ENCODE measurements at regions not wholly inside any gene's neighbourhood (a gene's known extent, or its start where the extent isn't known, plus 50 kb on each side); places are given as distances from the start of the nearest gene placed in this dataset.

- no peak for TF ChIP-seq POLR2AphosphoS5 (IDR thresholded peaks at IDR 0.05; ENCODE audit: low read depth, low read length)
- TF ChIP-seq CTCF (IDR thresholded peaks at IDR 0.05) = no peak
- no peak for TF ChIP-seq TCF7L2 (IDR thresholded peaks at IDR 0.05; ENCODE audit: low read depth, low read length)
These were observed 963.5 kb upstream of the SLC35B3 start for GRCh38 chr6:9398767-9399373.

All from Panc1 (cell line).